Uterus (tissue), 2 donors: ENCODE measurements at regions not wholly inside any gene's neighbourhood (a gene's known extent, or its start where the extent isn't known, plus 50 kb on each side); places are given as distances from the start of the nearest gene placed in this dataset.

ENCODE experiments used
- POLR2A ChIP-seq, 2 donors: fragments of 450-650 bp; IDR thresholded peaks; one replicate each; pipeline ENCODE4 v1.6.1; 2016; ENCODE audit warnings: antibody characterized with exemption in 2 of 2, mild to moderate bottlenecking in 1 of 2, moderate library complexity in 1 of 2
- TF ChIP-seq, protein P1 (sequence below), 4 experiments: fragments of 200-600 bp in 2 of 4; fragments of 450-650 bp in 2 of 4; sonication (generic) in 2 of 4; IDR thresholded peaks; one replicate each; pipeline ENCODE4 v1.5.1; 2016 to 2019; ENCODE audit warnings: antibody characterized with exemption in 4 of 4, mild to moderate bottlenecking in 2 of 4, moderate library complexity in 1 of 4

- TF ChIP-seq, protein P1, sequence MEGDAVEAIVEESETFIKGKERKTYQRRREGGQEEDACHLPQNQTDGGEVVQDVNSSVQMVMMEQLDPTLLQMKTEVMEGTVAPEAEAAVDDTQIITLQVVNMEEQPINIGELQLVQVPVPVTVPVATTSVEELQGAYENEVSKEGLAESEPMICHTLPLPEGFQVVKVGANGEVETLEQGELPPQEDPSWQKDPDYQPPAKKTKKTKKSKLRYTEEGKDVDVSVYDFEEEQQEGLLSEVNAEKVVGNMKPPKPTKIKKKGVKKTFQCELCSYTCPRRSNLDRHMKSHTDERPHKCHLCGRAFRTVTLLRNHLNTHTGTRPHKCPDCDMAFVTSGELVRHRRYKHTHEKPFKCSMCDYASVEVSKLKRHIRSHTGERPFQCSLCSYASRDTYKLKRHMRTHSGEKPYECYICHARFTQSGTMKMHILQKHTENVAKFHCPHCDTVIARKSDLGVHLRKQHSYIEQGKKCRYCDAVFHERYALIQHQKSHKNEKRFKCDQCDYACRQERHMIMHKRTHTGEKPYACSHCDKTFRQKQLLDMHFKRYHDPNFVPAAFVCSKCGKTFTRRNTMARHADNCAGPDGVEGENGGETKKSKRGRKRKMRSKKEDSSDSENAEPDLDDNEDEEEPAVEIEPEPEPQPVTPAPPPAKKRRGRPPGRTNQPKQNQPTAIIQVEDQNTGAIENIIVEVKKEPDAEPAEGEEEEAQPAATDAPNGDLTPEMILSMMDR (IDR thresholded peaks at IDR 0.05), result no peak
- no peak for TF ChIP-seq POLR2A (IDR thresholded peaks at IDR 0.05)
Measured at GRCh38 chr6:44668391-44668930, 281.0 kb downstream of the CDC5L start.
